GM12878 (cell line): ENCODE measurements at regions not wholly inside any gene's neighbourhood (a gene's known extent, or its start where the extent isn't known, plus 50 kb on each side); places are given as distances from the start of the nearest gene placed in this dataset.

Experiments
- ATAC-seq: fragments of 200-7000 bp; cut with Tn5 transposase; 3 replicates; pipeline ENCODE4 v1.9.1; 2020; ENCODE audit warnings: mild to moderate bottlenecking, moderate library complexity
- BruUV-seq: library from RNA; stranded (reverse); fragments of 400-500 nt; replicated peaks from 2 replicates; lab custom pipeline; 2021; lab: Mats Ljungman, UMichigan
- CTCF ChIA-PET: fragments of 300-600 bp; sonication (Branson Sonifier 250); formaldehyde crosslinking; extraction: SDS; loops from one replicate; lab custom pipeline; 2021; ENCODE audit warnings: inconsistent platforms; lab: Yijun Ruan, JAX
- POLR2A ChIA-PET: fragments of 350-600 bp; formaldehyde crosslinking; extraction: SDS; loops from one replicate; lab custom pipeline; 2021; ENCODE audit warnings: inconsistent platforms; lab: Charles Lee
- RAD21 ChIA-PET: fragments of 300-600 bp; sonication (Branson Sonifier 250); formaldehyde crosslinking; loops from one replicate; lab custom pipeline; 2023; ENCODE audit warnings: antibody characterized with exemption; ENCODE audit not compliant: unreplicated experiment; lab: Charles Lee
- SMC1A ChIA-PET: fragments of 300-600 bp; sonication (Branson Sonifier 250); formaldehyde crosslinking; loops from one replicate; lab custom pipeline; 2023; ENCODE audit not compliant: unreplicated experiment, uncharacterized antibody; lab: Charles Lee
- DNase-seq: peaks from one replicate; pipeline ENCODE4 v3.0.0-alpha.2; 2011; ENCODE audit warnings: low read depth, low spot score
- FAIRE-seq: peaks from 3 replicates; lab custom pipeline; 2011; peaks lifted over from hg19 to GRCh38; lab: Jason Lieb, UNC
- H2AFZ ChIP-seq: 2 replicates; pipeline ENCODE4 v1.6.0; 2011; ENCODE audit warnings: low read depth, low read length, control low read depth; ENCODE audit not compliant: control insufficient read depth
- H3K27ac ChIP-seq: 2 replicates; pipeline ENCODE4 v1.5.1; 2011; ENCODE audit warnings: control low read depth; ENCODE audit not compliant: control insufficient read depth, insufficient read depth
- H3K27me3 ChIP-seq, 2 experiments: replicated peaks in 1 of 2; 2 replicates each; pipeline versions ENCODE4 v1.6.0 to v1.6.1; 2011; ENCODE audit warnings: low read length in 1 of 2; ENCODE audit not compliant: control insufficient read depth in 2 of 2, insufficient read depth in 2 of 2
- H3K36me3 ChIP-seq, 2 experiments: 2 replicates each; pipeline ENCODE4 v1.5.1; 2011; ENCODE audit warnings: low read length in 1 of 2; ENCODE audit not compliant: control insufficient read depth in 2 of 2, insufficient read depth in 2 of 2
- H3K4me1 ChIP-seq: 2 replicates; pipeline ENCODE4 v1.6.1; 2011; ENCODE audit warnings: mild to moderate bottlenecking, low read length, moderate library complexity, mixed read lengths; ENCODE audit not compliant: control insufficient read depth, insufficient read depth
- H3K4me2 ChIP-seq: 2 replicates; pipeline ENCODE4 v1.6.0; 2011; ENCODE audit warnings: control low read depth; ENCODE audit not compliant: control insufficient read depth, insufficient read depth
- H3K4me3 ChIP-seq: fragments of 200-600 bp; sonication (generic); 2 replicates; pipeline ENCODE4 v1.5.1; 2016
- H3K79me2 ChIP-seq: 2 replicates; pipeline ENCODE4 v1.6.0; 2011; ENCODE audit warnings: low read length; ENCODE audit not compliant: control insufficient read depth, insufficient read depth
- H3K9ac ChIP-seq: 2 replicates; pipeline ENCODE4 v1.8.0; 2011; ENCODE audit warnings: low read length, control low read depth, mixed read lengths; ENCODE audit not compliant: control insufficient read depth, insufficient read depth
- H3K9me3 ChIP-seq: replicated peaks from 3 replicates; pipeline ENCODE4 v1.5.1; 2011; ENCODE audit warnings: mild to moderate bottlenecking, low read length; ENCODE audit not compliant: control insufficient read depth, insufficient read depth
- H4K20me1 ChIP-seq: 2 replicates; pipeline ENCODE4 v1.6.0; 2011; ENCODE audit not compliant: control insufficient read depth, insufficient read depth
- ATF7 ChIP-seq: fragments of 450-650 bp; IDR thresholded peaks from 2 replicates; pipeline ENCODE4 v1.6.1; 2016; ENCODE audit warnings: low read depth, mild to moderate bottlenecking
- BMI1 ChIP-seq: fragments of 450-650 bp; IDR thresholded peaks from 2 replicates; pipeline ENCODE4 v1.6.1; 2016; ENCODE audit warnings: mild to moderate bottlenecking, moderate library complexity, borderline replicate concordance
- CHD2 ChIP-seq: IDR thresholded peaks from 2 replicates; pipeline ENCODE4 v1.6.1; 2011; ENCODE audit warnings: low read depth, low read length, improper control_type of control experiment, borderline replicate concordance
- EZH2 ChIP-seq: IDR thresholded peaks from 2 replicates; pipeline ENCODE4 v1.6.1; 2012; ENCODE audit warnings: low read depth, mild to moderate bottlenecking, control low read depth, inconsistent platforms, low read length, borderline replicate concordance; ENCODE audit not compliant: control insufficient read depth
- HDGF ChIP-seq: fragments of 450-650 bp; IDR thresholded peaks from 2 replicates; pipeline ENCODE4 v1.6.1; 2016; ENCODE audit warnings: antibody characterized with exemption
- MAX ChIP-seq: IDR thresholded peaks from 2 replicates; pipeline ENCODE4 v1.6.1; 2012; ENCODE audit warnings: low read depth, low read length, improper control_type of control experiment
- MYC ChIP-seq: IDR thresholded peaks from 2 replicates; pipeline ENCODE4 v1.6.1; 2011; ENCODE audit warnings: mild to moderate bottlenecking, low read length, moderate library complexity, inconsistent platforms; ENCODE audit not compliant: insufficient read depth, insufficient replicate concordance, insufficient read length, severe bottlenecking
- NFIC ChIP-seq: IDR thresholded peaks from 2 replicates; pipeline ENCODE4 v1.6.1; 2012; ENCODE audit warnings: low read depth, mild to moderate bottlenecking, inconsistent platforms, low read length, moderate library complexity
- PML ChIP-seq: IDR thresholded peaks from 2 replicates; pipeline ENCODE4 v1.6.1; 2012; ENCODE audit warnings: low read length, inconsistent platforms
- SP1 ChIP-seq: IDR thresholded peaks from one replicate; pipeline ENCODE4 v1.6.1; 2011; ENCODE audit warnings: low read depth, low read length
- TBL1XR1 ChIP-seq: IDR thresholded peaks from 2 replicates; pipeline ENCODE4 v1.6.1; 2012; ENCODE audit warnings: low read depth, low read length, improper control_type of control experiment
- in situ Hi-C: fragments of 300-500 bp; cut with MboI; formaldehyde crosslinking; loops from 9 replicates; pipeline ENCODE4 v1.14.3; 2018; ENCODE audit warnings: mixed read lengths
- intact Hi-C: fragments of 100-400 bp; cut with micrococcal nuclease; formaldehyde crosslinking; loops from one replicate; pipeline ENCODE4 v1.14.2; 2022; ENCODE audit not compliant: unreplicated experiment

DNA sequence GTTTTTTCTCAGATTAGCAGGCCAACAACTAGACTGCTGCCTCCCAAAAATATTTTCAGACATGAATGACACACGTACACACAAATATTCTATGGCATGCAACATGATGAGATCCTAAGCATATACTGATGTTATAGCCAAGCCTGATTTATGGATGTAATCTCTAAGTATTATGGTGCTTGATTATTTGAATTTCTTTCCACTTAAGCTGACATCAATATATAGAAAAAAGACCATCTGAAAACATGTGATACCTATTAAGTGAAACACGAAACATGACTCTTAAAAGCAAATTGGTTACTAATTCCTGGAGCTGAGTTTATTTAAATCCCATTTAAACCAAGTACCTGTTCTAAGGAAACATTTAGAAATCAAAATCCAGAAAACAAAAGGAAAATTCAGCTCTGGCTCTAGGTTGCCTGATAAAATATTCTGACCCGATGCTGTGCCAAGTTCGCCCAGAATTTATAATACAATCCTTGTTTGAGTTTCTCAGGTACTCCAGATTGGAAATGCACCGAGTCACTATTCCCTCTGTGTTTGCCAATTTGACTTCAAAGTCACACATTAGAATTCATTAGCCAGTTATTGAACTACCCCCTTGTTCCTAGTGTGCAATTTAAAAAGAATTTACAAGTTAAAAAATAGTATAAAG is 548.6 kb downstream of the CSNK1G3 start (continued):
- TF ChIP-seq TBL1XR1 (no peak), HDGF (no peak), ATF7 (no peak), MAX (no peak)

DNA sequence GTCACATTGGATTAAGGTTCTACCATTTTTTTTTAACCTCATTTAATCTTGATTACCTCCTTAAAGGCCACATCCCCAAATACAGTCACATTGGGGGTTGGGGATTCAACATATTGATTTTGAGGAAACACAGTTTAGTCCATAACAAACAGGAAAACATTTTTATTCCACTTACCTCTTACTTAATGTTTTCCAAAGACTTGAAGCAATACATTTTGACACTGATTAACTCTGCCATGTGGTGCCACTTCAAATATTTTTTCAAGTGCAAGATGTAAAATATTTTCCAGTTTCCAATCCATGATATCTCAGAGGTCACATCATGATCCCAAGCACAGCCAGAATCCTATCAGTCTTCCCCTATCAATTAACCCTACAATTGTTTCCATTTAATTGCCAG is 548.0 kb downstream of the CSNK1G3 start:
- Histone ChIP-seq H3K4me3 (no peak overlapping the region), H3K27me3 (no peaks in the 10 kb centered on the region), H3K9ac (no peak overlapping the region), H4K20me1 (no peaks in the 10 kb centered on the region), H3K79me2 (no peaks in the 10 kb centered on the region), H3K27ac (no peak overlapping the region), H3K36me3 (no peaks in the 10 kb centered on the region), H3K4me2 (no peak overlapping the region), H3K4me1 (peaks cover 28% of the 10 kb centered on the region), H2AFZ (no peak overlapping the region), H3K9me3 (peaks cover 4% of the 10 kb centered on the region; the same call in 2 of the 3 replicates)
- TF ChIP-seq NFIC (no peak), PML (no peak), SP1 (no peak), BMI1 (no peak), ATF7 (no peak), CHD2 (no peak), EZH2 (no peak), MYC (no peak)
- in situ Hi-C loops, result no loop called here
- RAD21 ChIA-PET, result no interaction called here
- POLR2A ChIA-PET, result interaction anchor here (0.6 kb wide), 1 partner anchor 689 kb away, joined by 3 read pairs; no protein-coding TSS in a partner anchor
- ATAC-seq (no peak), FAIRE-seq (no peak), DNase-seq (no peak)
- no TSS peak for BruUV-seq
- SMC1A ChIA-PET, result no interaction called here
- CTCF ChIA-PET, result no interaction called here
- intact Hi-C loops, result no loop called here
